ENCODE measurements at regions not wholly inside any gene's neighbourhood (a gene's known extent, or its start where the extent isn't known, plus 50 kb on each side); places are given as distances from the start of the nearest gene placed in this dataset.
A peak's percentile ranks its signal among the peaks of the same experiment; 100 is the strongest.

DNA sequence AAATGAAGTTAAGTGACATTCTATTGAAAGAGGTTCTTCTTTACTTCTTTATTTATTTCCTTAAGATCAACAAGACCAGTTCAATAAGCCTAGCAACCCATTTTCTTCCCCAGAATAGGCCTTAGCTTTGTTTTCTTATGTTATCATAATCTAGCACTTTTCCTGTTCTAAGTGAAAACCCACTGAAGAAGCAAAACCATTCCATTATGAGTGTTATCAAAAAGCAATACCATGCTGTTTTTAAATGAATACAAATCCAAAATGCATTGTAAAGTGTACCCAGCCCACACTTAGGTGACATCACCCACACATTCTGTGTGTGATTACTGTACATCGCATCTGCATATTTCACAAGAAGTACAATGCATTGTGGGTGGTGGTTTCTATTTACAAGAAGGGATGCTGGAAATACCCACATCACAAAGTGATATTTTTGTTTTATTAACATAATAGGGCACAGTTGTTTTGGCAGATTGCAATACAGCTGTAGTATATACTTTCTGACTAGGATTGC lies 679.5 kb downstream of the KCNJ3 start:
- no peak overlapping the region for H3K4me3 ChIP-seq
- ATAC-seq (no peak), FAIRE-seq (no peak), DNase-seq (ENCODE audit: low read depth in 1 of 2, low spot score in 1 of 2) (no peak)
- WGBS (ENCODE audit: missing lambda C conversion rate), result 67% methylated on average over 1 of the region's 1 CpG
- no peak for TF ChIP-seq HES2 (IDR thresholded peaks at IDR 0.05)
- no peak for TF ChIP-seq RNF2 (IDR thresholded peaks at IDR 0.05; ENCODE audit: borderline replicate concordance, low read depth)
- TF ChIP-seq ESRRA (IDR thresholded peaks at IDR 0.05; ENCODE audit: borderline replicate concordance, low read length), result no peak
- no peak for TF ChIP-seq SREBF2 (IDR thresholded peaks at IDR 0.05)
- H3K4me1 ChIP-seq, result no peaks in the 10 kb centered on the region
- CTCF ChIA-PET, result interaction anchor here (1.1 to 2.4 kb wide), 5 partner anchors 9 to 1958 kb away, joined by 3 to 7 read pairs (median 5); no protein-coding TSS in a partner anchor
- no peak overlapping the region for H3K4me2 ChIP-seq
- POLR2A ChIA-PET, result no interaction called here
- no peaks in the 10 kb centered on the region for H3K9me3 ChIP-seq
- no peak overlapping the region for H3K27ac ChIP-seq

GRCh38 chr2:155377266-155377680 lies 678.8 kb downstream of the KCNJ3 start:
- 49% methylated on average over 5 of the region's 5 CpGs for WGBS (ENCODE audit: missing lambda C conversion rate)
- Histone ChIP-seq H3K4me3 (no peak overlapping the region), H3K4me2 (no peak overlapping the region), H3K27ac (no peak overlapping the region), H3K9me3 (no peaks in the 10 kb centered on the region), H3K4me1 (no peaks in the 10 kb centered on the region)
- CTCF ChIA-PET, result interaction anchor here (0.7 to 2.4 kb wide), 9 partner anchors 8 to 1959 kb away, joined by 3 to 7 read pairs (median 3); no protein-coding TSS in a partner anchor
- DNase-seq (ENCODE audit: low read depth in 1 of 2, low spot score in 1 of 2) (peak in 1 of 2 experiments; percentile 31), ATAC-seq (peak in 1 of 2 experiments; percentile 55; a peak in 2 of 6 replicates), FAIRE-seq (no peak)
- POLR2A ChIA-PET, result no interaction called here
- TF ChIP-seq BHLHE40 (IDR thresholded peaks at IDR 0.05; ENCODE audit: low read depth, low read length) (no peak), SMC3 (IDR thresholded peaks at IDR 0.05) (peak; percentile 56; the same call in 2 of the 3 replicates), POLR2AphosphoS2 (conservative IDR thresholded peaks at IDR 0.05; ENCODE audit: low read length) (no peak), CTCF (IDR thresholded peaks at IDR 0.05) (peak; percentile 62), ZSCAN20 (CRISPR knock-in tag; IDR thresholded peaks at IDR 0.05) (no peak), RAD21 (conservative IDR thresholded peaks at IDR 0.05 in 1 of 2, IDR thresholded peaks at IDR 0.05 in 1 of 2) (peak; percentile 55 to 69), EHF (CRISPR knock-in tag; IDR thresholded peaks at IDR 0.05) (no peak)

DNA sequence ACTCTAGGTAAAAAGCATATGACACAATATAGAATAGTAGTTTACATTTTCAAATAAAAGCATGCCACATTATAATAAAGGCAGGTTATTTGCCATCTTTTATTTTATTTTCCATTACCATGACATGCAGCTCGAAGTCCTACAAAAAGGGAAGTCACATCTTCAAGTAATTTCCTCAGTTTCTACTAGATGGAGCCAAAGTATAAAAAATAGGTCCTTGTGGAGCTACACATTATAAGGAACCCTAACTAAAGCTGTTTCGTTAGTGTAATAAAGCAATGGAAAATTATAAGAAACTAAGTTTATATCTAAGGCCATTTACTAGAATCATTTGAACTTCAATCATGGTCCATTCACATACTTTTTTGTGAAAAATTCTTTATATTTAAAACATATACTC lies 674.5 kb downstream of the KCNJ3 start:
- peak in 1 of 2 experiments; percentile 22 for DNase-seq (ENCODE audit: low read depth in 1 of 2, low spot score in 1 of 2)
- ChIA-PET POLR2A (interaction anchor here (1.0 kb wide), 1 partner anchor 961 kb away, joined by 5 read pairs; no protein-coding TSS in a partner anchor), CTCF (interaction anchor here (1.0 to 1.9 kb wide), 3 partner anchors 1520 to 1963 kb away, joined by 3 to 5 read pairs (median 4); no protein-coding TSS in a partner anchor)
- peak in 1 of 2 experiments; percentile 68; a peak in 3 of 6 replicates for ATAC-seq
- FAIRE-seq, result no peak
- no peaks in the 10 kb centered on the region for H3K9me3 ChIP-seq
- WGBS (ENCODE audit: missing lambda C conversion rate), result 6% methylated on average over 2 of the region's 2 CpGs
- no peak overlapping the region for H3K27ac ChIP-seq
- no peak overlapping the region for H3K4me2 ChIP-seq
- H3K4me1 ChIP-seq, result no peaks in the 10 kb centered on the region
- TF ChIP-seq CTCF (IDR thresholded peaks at IDR 0.05) (peak; percentile 47), ZC3H11A (IDR thresholded peaks at IDR 0.05) (no peak), SMC3 (IDR thresholded peaks at IDR 0.05) (peak; percentile 34; the same call in 1 of the 3 replicates), HES2 (IDR thresholded peaks at IDR 0.05) (no peak), EP300 (IDR thresholded peaks at IDR 0.05) (no peak), RAD21 (conservative IDR thresholded peaks at IDR 0.05 in 1 of 2, IDR thresholded peaks at IDR 0.05 in 1 of 2) (peak; percentile 59 to 60), EHF (CRISPR knock-in tag; IDR thresholded peaks at IDR 0.05) (no peak), CBX8 (IDR thresholded peaks at IDR 0.05) (no peak)
- H3K4me3 ChIP-seq, result no peak overlapping the region

All from A549 (cell line).